ENCODE measurements at regions not wholly inside any gene's neighbourhood (a gene's known extent, or its start where the extent isn't known, plus 50 kb on each side); places are given as distances from the start of the nearest gene placed in this dataset.

DNA sequence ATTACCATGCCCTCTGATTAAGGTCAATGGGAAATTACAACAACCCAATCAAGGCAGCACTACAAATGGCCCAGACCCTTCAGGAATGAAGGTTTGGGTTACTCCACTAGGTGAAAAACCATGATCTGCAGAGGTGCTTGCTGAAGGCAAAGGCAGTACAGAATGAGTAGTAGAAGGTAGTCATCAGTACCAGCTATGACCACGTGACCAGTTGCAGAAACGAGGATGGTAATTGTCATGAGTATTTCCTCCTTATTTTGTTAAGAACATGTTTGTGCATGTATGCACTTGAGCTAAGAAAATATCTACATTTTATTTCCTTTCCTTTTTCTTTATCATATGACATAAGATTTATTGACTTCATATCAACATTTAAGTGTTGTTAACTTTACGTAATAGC is 607.1 kb downstream of the KCNT2 start:
- DNase-seq (ENCODE audit: low spot score): no peak

DNA sequence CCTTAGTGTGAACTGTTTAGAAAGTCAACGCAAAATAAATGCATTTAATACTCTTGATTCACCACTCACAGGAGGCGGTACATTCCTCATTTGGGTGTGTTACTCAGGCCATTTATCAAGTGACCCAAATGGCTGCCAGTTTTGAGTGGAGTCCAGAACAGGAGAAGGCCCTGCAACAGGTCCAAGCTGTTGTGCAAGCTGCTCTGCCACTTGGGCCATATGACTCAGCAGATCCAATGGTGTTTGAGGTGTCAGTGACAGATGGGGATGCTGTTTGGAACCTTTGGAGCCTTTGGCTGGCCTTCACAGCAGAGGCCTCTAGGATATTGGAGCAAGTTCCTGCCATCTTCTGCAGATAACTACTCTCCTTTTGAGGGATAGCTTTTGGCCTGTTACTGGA is 609.2 kb downstream of the KCNT2 start:
- no peak for DNase-seq (ENCODE audit: low spot score)

DNA sequence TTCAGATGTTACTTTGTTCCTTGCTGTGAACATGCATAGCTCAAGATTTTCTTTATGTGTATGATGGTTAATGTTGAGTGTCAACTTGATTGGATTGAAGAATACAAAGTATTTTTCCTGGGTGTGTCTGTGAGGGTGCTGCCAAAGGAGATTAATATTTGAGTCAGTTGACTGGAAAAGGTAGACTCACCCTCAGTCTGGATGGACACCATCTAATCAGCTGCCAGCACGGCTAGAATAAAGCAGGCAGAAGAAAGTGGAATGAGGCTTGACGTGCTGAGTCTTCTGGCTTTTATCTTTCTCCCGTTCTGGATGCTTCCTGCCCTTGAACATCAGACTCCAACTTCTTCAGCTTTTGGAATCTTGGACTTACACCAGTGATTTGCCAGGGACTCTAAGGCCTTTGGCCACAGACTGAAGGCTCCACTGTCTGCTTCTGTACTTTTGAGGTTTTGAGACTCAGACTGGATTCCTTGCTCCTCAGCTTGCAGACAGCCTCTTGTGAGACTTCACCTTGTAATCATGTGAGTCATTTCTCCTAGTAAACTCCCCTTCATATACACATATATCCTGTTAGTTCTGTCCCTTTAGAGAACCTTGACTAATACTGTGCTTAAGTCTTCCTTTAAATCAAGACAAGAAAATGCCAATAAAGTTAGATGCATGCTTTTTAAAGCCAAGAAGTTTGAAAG is 626.6 kb downstream of the KCNT2 start:
- no peak for DNase-seq (ENCODE audit: low spot score)

DNA sequence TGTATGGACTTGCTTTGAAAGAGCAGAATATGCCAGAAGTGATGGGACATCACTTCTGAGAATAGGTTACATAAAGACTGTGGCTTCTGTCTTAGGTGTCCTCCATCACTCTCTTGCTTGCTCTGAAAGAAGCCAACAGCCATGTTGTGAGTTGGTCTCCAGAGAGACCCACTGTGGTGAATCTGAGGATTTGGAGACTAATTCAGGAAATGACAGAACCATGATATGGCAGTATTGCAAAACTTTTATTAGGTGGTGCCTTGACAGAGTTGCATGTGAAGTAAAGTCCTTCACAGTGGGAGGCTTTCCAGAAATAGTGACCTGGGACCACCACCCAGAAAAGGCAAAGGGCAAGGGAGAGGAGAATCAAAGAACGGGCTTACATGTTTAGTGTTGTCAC is 628.6 kb downstream of the KCNT2 start:
- no peak for DNase-seq (ENCODE audit: low spot score)

DNA sequence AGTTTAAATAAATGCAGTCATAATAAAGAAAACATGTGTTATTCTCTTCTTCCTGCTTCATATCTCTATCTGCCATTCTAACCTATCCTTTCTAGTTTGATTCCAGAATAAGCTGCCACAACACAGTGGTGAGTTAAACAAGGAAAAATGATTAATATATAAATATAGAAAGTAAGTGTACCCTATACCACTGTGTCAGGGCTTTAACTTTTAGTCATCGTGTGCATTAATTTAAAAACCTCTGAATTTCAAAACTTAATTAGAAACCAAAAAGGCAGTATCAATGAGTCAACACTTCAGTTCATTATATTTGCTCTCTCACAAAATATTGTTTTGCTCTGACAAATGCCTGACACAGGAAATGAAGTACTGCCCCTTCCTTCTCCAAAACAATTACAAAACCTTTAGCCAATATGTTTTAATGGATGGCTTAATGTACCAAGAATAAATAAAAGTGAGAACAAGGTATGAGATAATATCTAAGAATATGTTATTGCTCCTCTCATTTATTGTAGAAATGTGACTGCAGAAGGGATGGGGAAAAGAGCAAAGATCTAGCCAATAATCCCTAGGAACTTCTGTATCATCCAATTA is 634.8 kb downstream of the KCNT2 start:
- no peak for DNase-seq (ENCODE audit: low spot score)

DNA sequence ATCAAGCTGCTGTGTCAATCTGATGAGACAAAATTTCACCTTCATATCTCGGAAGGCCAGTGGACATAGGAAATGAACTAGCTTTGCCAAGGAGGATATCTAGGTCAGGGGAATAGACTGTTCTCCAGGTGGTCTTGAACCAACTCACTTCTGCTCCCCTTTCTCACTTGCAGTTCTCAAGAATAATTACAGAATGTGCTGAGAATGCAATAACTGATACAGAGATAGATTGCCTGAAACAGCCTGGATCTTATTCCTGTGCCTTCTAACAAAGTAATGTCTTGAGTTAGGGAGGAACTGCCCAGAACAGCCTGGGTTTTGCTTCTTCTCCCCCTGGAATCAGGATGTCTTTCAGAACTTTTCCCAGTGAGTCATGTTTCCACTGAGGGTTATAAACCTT is 636.7 kb downstream of the KCNT2 start:
- DNase-seq (ENCODE audit: low spot score): no peak

DNA sequence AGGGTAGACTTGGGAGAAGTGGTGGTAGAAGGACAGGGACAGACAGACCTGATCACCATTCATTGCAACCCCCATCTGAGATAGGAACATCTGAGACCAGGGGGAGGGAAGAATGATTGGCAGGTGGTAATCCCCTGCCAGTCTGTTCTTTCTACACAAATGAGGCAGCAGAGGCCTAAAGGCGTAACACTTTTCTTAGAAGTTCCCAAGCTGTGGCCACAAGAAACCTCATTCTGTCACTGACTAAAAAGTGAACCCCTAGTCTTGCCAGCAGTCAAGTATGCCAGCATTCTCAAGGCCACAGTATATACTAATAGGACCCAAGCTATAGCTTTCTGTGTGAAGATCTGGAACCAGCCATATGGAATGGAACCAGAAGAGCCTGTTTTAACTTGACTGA is 638.0 kb downstream of the KCNT2 start:
- DNase-seq (ENCODE audit: low spot score): no peak

DNA sequence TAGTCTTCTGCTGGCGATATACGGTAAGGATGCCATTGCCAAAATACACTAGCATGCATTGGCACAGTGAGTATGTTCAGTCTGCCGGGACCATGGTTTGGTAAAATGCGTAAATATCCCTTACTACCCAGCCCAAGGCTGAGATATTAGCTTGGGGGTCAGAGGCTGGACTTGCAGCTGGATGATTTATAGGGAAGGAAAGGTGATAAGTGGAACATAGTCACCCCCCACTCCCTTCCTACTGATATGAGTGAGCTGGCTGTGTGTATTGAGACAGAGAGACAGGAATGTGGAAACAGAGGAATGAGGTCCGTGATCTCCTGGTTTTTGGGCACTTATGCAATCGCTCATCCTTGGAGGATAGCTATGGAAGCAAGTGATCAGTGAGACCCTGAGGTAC is 642.8 kb downstream of the KCNT2 start:
- no peak for DNase-seq (ENCODE audit: low spot score)

DNA sequence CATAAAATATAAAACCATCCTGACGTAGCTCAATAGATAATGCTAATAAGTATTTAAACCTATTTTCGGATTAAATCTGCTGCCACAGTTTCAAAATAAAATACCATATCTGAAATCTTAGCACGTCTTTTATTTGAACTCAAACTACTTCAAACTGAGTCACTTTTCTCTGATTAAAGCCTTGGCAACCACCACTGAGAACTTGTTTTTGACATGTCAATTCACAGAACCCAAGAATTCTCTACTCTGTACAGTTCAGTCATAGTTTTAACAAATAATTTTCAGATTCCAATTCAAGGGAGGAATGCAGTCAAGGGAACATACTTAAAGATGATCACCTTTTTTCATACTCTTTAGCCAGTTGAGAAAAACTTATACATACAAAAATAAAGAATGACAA is 643.2 kb downstream of the KCNT2 start:
- no peak for DNase-seq (ENCODE audit: low spot score)

DNA sequence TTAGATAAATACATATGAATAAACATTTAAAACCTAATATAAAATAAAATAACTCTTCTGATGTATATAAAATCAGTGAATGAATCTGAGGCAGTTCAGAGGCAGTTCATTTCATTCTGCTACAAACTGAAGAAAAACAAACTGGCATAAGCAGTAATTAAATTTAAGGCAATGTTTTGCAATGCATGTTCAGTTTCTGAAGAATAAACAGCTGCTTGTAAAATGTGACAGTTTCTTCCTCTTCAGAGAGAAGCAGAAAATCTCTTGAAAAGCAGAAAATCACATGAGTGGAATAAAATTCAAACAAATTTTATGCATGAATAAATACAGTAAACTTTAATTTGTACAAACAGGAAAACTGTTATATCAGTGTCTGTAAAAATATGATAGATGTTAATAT is 643.7 kb downstream of the KCNT2 start:
- DNase-seq (ENCODE audit: low spot score): no peak

DNA sequence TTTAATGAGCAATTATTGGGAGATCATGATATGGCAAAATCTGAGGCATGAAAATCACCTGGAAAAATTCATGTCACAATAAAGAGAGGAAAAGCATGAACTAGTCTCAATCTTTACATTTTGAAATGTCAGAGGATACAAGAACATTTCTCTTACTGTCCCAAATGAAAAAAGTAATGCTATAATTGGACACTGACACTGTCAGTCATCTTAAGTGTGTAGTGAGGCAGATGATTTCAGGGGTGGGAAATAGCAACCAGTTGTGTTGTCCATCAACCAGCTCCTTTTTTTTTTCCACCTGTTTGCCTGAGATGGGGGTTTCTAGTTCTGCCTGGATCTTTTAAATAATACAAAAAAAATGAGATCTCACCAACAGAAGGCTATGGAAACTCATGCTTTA is 646.2 kb downstream of the KCNT2 start:
- no peak for DNase-seq (ENCODE audit: low spot score)

DNA sequence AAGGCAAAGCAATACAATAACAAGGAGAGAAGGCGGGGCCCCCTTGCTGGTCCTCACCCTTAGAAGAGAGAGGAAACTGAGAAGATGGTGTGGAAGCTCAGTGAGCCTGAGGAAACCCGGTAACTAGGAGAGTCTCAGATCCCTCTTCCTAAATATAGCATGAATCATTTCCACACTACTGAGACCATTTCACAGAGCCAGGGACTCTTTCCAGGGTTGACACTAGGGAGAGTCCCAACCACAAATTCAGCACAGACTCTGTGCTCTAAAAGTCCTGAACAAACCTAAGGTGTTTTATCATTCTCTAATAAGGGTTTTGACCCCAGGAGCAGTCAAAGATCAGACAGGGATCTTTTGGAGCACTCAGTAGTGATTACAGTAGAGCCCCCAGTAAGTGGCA is 647.7 kb downstream of the KCNT2 start:
- DNase-seq (ENCODE audit: low spot score): no peak

DNA sequence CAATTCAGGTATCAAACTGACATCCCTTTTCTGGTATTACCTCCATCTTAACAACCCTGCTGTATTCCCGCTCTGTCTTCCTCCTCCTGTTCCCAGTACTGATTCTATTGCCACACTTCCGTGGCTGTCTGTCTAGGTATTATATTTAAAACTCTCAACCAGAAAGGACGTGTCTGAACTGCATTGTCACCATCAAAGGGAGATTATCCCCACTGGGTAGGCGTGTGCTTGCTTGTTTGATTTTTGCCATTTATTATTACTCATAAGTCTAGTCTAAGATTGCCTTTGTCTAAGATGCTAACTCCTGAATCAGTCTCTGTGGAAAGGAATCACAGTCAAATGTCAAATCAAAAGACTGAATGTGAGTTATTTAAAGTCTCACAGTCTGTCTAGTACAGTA is 650.1 kb downstream of the KCNT2 start:
- no peak for DNase-seq (ENCODE audit: low spot score)

DNA sequence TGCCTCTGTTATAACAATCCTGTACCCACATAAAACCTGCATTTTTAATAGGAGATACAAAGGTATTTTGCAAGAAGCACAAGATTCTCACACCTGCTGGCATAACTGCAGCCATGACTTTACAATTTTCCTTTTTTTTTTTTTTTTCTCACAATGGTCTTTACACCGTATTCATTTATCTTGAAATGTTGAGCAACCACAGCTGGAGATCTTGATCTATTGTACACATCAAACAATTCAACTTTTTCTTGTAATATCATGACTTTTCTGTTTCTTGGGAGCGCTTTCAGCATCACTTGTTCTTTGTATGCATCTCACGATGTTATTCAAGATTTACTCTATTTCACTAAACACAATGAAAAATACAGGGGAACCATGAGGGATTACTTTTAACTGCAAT is 651.4 kb downstream of the KCNT2 start:
- no peak for DNase-seq (ENCODE audit: low spot score)

DNA sequence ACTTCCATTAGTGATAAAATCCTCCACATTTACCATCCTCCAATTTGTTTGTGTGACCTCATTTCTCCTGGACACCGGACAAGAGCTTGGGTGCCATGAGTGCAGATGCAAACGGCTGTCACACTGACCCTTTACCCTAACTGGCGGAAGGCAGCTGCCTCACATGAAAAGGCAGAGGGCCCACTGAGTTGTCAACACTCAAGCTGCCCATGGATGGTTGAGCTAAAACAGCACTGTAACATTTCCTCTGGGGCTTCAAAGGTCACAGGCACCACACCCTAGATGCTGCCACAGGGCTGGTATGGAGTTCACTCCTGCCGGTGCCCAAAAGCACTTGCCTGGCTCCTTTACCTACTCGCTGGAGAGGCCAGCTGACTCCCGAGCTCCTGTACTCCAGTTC is 653.4 kb downstream of the KCNT2 start:
- no peak for DNase-seq (ENCODE audit: low spot score)

DNA sequence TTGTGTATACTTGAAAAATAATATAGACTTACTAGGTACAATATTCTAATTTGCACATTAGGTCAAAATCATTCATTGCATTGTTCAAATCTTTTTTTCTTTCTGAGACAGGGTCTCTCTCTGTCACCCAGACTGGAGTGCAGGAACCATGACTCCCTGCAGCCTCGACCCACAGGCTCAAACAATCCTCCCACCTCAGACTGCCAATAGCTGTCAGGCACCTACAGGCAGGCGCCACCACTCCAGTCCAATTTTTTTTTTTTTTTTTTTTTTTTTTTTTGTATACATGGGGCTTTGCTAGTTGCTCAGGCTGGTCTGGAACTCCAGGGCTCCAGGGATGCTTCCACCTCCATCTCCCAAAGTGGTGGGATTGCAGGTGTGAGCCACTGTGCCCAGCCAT is 656.9 kb downstream of the KCNT2 start:
- no peak for DNase-seq (ENCODE audit: low spot score)

DNA sequence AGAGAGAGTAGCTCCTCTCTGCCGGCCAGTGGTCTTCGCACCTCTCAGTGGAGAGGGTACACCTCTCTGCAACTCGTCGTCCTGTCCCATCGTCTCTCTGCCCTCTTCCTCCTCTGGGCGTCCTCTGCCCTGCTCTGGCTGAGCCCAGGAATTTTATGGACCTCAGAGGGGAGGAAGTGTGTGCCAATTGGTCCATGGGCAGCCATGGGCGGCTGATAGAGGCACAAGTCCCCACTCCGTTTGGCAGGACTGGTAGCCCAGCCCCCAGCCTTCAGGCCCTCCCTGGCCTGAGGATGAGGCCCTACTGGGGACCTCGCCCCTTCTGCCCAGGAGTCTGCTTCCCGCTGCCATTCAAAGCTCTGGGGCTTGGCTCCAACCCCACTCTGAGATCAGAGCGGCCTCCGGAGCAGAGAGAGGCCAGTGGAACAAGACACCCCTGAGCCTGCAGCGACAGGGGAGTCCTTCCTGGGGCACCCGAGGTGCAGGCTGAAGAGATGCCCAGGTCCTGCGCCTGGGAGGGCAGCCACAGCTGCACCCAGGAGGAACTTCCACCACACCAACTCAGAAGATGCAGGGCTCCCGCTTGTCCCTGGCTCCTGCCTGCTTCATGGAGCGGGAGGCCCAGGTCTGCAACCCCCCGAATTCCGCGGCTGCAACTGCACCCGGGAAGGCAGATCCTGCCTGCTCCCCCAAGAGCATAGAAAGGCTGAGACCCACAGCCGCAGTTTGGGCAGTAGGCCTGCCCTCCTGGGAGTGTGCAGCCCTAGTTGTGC is 659.9 kb downstream of the KCNT2 start:
- no peak for DNase-seq (ENCODE audit: low spot score)

DNA sequence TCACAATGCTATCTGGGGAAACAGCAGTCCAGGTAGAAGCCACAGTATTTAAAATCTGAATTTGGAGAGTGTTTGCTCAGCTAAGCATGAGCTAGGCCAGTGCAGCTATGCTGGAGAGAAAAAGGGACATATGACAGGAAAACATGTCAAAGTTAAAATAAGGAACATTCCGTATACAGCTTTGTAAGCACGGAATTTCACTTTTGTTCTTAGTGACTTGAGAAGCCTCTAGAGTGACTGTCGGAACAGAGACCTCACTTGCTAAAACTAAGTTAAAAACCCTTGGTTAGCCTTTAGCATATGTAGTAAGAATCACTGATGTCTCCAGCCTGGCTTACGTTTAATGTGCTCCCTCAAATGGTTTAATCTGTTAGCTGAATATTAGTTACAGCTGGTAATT is 661.7 kb downstream of the KCNT2 start:
- no peak for DNase-seq (ENCODE audit: low spot score)

DNA sequence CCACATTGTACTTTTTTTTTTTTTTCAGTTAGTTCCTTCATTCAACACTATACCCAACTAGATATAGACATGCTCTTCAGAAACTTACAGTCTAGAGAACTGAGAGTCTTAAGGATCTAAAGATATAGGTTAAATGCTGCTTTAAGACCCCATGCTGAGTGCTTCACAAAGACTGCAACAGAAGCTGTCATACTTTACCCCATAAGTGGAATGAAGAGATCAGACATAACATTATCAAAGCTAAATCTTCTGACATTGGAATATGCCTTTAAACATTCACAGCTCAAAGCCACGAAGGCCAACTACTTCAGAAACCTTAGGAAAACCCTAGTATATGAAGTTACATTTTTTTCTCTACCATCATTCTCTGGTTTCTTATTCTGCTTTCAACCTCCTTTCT is 666.4 kb downstream of the KCNT2 start:
- no peak for DNase-seq (ENCODE audit: low spot score)

DNA sequence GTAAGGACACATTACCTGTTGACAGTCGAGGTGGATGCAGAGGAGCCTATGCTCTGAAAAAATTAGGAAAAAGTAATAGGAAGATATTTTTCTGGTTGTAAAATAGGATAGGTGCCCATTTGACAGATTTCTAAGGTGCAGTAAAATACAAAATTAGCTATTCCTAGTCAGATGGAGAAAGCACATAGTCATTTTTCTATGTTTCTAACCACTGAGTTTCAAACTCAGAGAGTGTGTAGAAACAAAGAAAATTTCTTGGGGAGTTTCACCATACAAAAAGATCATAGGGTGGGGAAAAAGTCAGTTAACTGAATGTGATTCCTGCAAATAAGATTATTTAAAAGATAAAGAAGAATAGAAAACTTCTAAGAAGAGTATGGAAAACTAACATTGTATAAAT is 666.9 kb downstream of the KCNT2 start:
- DNase-seq (ENCODE audit: low spot score): no peak

DNA sequence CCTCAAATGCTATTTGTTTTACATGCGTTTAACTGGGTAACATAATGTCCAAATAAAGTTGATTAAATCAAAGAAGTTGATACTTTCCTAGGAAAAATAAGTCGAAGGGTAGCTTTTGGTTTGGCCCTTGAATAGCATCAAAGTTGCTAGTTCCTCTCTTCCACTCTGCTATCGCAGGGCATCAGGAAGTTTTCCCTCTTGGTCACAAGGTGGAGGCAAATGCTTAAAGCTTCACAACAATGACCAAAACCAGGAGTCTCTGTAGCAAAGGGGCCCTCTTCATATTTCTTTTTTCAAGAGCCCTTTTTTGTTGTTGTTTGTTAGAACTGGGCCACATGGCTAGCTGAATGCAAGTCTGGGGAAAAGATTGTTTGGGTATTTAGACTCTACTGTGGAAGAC is 668.4 kb downstream of the KCNT2 start:
- DNase-seq (ENCODE audit: low spot score): no peak

DNA sequence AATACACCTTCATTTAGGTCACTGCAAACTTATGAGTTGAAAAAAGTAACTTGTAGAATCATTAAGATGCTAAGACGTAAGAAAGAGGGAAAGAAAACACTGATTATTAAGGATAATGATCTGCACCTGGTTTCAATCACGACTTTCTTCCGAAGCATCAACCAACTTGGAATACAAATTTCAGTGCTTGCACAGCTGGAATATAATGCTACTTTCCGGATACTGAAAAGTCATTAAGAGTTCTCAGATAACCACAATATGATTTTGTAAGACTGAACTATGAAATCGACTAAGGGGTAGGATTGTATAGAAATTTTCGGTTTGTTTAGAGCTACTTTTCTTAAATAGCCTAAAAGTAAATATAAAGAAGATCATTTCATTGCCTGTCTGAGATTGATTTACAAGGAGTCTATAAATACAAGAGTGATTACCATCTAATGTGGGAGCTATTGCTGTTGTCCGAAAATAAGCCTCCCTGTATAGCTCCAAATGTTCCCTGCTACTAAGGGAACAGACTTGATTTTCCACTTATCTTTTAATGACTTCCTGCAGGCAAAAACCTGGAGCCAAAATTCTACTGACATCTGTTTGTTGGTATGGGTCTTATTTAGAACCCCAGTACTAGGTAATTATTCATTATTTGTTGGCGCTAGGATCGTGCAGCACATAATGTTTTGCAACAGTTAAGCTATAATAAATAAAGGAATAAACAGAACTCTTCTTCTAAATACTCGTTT is 673.3 kb downstream of the KCNT2 start:
- no peak for DNase-seq (ENCODE audit: low spot score)

DNA sequence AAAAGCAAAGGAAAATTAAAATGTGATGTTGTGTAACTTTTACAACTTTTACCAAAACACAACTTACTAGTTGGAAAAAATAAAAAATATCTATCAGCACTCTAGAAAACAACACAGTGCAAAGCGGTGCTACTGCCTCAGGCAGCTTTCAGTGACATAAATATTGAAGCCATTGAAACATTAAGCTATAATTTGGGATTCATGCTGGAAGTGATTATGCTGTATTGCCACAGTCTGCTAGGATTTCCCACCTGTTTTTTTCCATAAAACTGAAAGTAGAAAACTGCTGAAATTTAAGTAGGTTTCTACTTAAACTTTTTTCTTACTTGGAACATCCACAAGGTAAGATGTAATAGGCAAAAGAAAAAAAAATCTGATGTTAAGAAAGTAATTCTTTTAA is 674.4 kb downstream of the KCNT2 start:
- no peak for DNase-seq (ENCODE audit: low spot score)
